OCI-LY1 (cell line): ENCODE measurements at regions not wholly inside any gene's neighbourhood (a gene's known extent, or its start where the extent isn't known, plus 50 kb on each side); places are given as distances from the start of the nearest gene placed in this dataset.

Experiments used
- CTCF ChIP-seq: fragments of 200-600 bp; sonication (generic), shearing (Covaris generic); IDR thresholded peaks from 2 replicates; pipeline ENCODE4 v1.5.1; 2017; ENCODE audit warnings: mild to moderate bottlenecking, antibody characterized with exemption, low read length, moderate library complexity, mixed read lengths
- EZH2 ChIP-seq: fragments of 200-600 bp; sonication (generic), shearing (Covaris generic); IDR thresholded peaks from 2 replicates; pipeline ENCODE4 v1.8.0; 2017; ENCODE audit warnings: borderline replicate concordance, mixed run types, mild to moderate bottlenecking, antibody characterized with exemption, low read length, moderate library complexity, mixed read lengths

- no peak for TF ChIP-seq CTCF
- no peak for TF ChIP-seq EZH2
Observed at GRCh38 chr9:87067426-87067825, 120.1 kb upstream of the GAS1 start.
